Astrocyte of the cerebellum (primary cell): ENCODE measurements at regions not wholly inside any gene's neighbourhood (a gene's known extent, or its start where the extent isn't known, plus 50 kb on each side); places are given as distances from the start of the nearest gene placed in this dataset.

Experiments
- DNase-seq: peaks from one replicate; pipeline ENCODE4 v3.0.0-alpha.2; 2011; ENCODE audit warnings: low read depth
- H3K4me3 ChIP-seq: 2 replicates; pipeline ENCODE4 v1.5.1; 2011; ENCODE audit warnings: mild to moderate bottlenecking, low read depth, low read length, moderate library complexity
- CTCF ChIP-seq: IDR thresholded peaks from 2 replicates; pipeline ENCODE4 v1.5.1; 2012; ENCODE audit warnings: low read length, low read depth, moderate library complexity, mild to moderate bottlenecking; ENCODE audit errors: missing control alignments
- in situ Hi-C: cut with HindIII; loops from 2 replicates; pipeline ENCODE4 v1.10.0; 2017; ENCODE audit warnings: low sequenced_read_pairs

- DNase-seq, result no peak
- no peak overlapping the region for H3K4me3 ChIP-seq
- TF ChIP-seq CTCF, result no peak
- in situ Hi-C loops, result no loop called here
These were observed 76.1 kb upstream of the LIN7C start for GRCh38 chr11:27582621-27583020.

GRCh38 chr11:27574342-27574741 lies 67.8 kb upstream of the LIN7C start:
- in situ Hi-C loops, result no loop called here
- no peak for DNase-seq
- TF ChIP-seq CTCF, result no peak
- no peak overlapping the region for H3K4me3 ChIP-seq

- no peak for DNase-seq
- in situ Hi-C loops, result no loop called here
- TF ChIP-seq CTCF, result no peak
- no peak overlapping the region for H3K4me3 ChIP-seq
These were observed 66.5 kb upstream of the LIN7C start for GRCh38 chr11:27573024-27573423.

GRCh38 chr11:27571154-27571810 lies 64.7 kb upstream of the LIN7C start:
- H3K4me3 ChIP-seq, result no peak overlapping the region
- no peak for TF ChIP-seq CTCF
- in situ Hi-C loops, result no loop called here
- peak; percentile 70 for DNase-seq

DNA sequence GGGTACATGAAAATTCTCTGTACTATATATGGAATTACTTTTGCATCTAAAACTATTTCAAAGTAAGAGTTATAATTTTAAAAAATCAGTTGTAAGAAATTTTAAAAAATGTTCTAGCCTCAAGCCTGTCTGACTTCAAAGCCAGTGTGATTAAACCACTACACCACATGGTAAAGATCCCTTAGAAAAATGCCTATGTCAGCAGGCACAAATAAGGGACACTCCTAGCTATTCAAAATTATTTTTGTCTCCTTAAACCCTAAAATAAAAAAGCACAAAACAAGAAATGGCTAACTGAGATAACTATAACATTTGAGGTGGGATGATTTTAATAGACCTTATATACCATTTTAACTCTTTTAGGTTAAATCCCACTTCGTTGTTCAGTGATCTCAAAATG lies 64.0 kb upstream of the LIN7C start:
- TF ChIP-seq CTCF, result no peak
- DNase-seq, result no peak
- no peak overlapping the region for H3K4me3 ChIP-seq
- in situ Hi-C loops, result no loop called here

DNA sequence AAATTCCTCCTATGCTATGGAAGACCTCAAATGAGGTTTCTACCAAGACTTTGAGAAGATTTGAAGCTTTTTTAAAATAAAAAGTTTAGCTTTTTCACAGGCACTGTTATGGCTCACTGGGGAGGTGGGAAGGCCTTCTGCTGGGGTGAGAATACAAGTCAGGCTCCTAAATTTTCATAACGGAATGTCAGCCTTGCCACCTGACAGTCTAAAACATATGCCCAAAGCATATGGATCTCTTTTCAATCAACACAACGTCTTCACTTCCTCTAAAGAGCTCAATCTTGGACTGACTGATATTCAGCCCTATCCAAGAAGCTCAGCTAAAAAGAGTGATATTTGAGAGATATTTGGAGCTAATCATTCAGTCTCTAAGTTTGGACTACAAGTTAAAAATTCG lies 57.1 kb upstream of the LIN7C start:
- in situ Hi-C loops, result no loop called here
- no peak for DNase-seq
- no peak overlapping the region for H3K4me3 ChIP-seq
- no peak for TF ChIP-seq CTCF
